Lower lobe of right lung (tissue), 2 donors: ENCODE measurements at regions not wholly inside any gene's neighbourhood (a gene's known extent, or its start where the extent isn't known, plus 50 kb on each side); places are given as distances from the start of the nearest gene placed in this dataset.

Source experiments
- ATAC-seq, 2 donors: fragments of 200-7000 bp; cut with Tn5 transposase; one replicate each; pipeline ENCODE4 v1.9.1; 2020 to 2022; ENCODE audit warnings: mild to moderate bottlenecking in 2 of 2, moderate library complexity in 2 of 2
- DNase-seq: peaks from one replicate; pipeline ENCODE4 v3.0.0-alpha.2; 2020
- H3K27ac ChIP-seq: fragments of 200-600 bp; one replicate; pipeline ENCODE4 v1.8.0; 2022
- H3K27me3 ChIP-seq: fragments of 200-600 bp; one replicate; pipeline ENCODE4 v1.8.0; 2022; ENCODE audit warnings: low read depth
- H3K36me3 ChIP-seq: fragments of 200-600 bp; one replicate; pipeline ENCODE4 v1.8.0; 2022; ENCODE audit warnings: mild to moderate bottlenecking
- H3K4me1 ChIP-seq: fragments of 200-600 bp; one replicate; pipeline ENCODE4 v1.8.0; 2022
- H3K4me3 ChIP-seq: fragments of 200-600 bp; one replicate; pipeline ENCODE4 v1.8.0; 2022; ENCODE audit warnings: mild to moderate bottlenecking
- H3K9me3 ChIP-seq: fragments of 200-600 bp; one replicate; pipeline ENCODE4 v1.8.0; 2022
- intact Hi-C: fragments of 100-400 bp; cut with DNase I; formaldehyde crosslinking; loops from one replicate; pipeline ENCODE4 v1.11.0; 2022
- TF ChIP-seq, protein P1 (sequence below): fragments of 200-600 bp; IDR thresholded peaks from one replicate; pipeline ENCODE4 v1.8.0; 2022; ENCODE audit warnings: antibody characterized with exemption, mild to moderate bottlenecking
- donor health status: DM: no; HTN: yes; CAD: no; lungs with severe emphysema.

DNA sequence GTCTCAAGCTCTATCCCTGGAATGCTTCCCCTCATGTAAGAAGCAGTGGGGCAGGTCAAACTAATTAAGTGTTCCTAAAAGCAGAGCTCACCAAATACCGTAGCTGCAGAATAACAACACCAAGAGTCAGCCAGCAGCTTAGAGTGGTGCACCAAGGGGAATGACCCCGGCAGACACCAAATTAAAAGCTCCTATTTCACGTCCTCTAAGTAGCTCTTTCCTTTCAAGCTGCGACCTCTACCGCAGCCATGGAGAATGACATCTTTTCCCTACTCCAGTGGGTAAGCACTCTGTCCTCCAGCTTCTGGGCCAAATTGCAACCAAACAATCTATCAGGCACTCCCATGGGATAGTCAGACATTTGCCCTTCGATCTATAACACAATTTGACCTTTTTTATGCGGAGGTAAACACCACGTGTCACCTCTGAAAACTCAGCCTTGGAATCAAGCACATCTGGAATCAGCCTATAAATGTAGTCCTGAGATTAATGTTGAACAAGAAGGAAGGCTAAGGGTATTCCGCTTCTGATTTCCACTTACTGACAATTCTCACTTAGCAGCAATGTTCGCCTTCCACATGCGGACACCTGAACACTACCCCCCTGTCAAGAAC is 67.6 kb upstream of the CDKN3 start:
- no peak overlapping the region for H3K4me3 ChIP-seq
- TF ChIP-seq, protein P1, sequence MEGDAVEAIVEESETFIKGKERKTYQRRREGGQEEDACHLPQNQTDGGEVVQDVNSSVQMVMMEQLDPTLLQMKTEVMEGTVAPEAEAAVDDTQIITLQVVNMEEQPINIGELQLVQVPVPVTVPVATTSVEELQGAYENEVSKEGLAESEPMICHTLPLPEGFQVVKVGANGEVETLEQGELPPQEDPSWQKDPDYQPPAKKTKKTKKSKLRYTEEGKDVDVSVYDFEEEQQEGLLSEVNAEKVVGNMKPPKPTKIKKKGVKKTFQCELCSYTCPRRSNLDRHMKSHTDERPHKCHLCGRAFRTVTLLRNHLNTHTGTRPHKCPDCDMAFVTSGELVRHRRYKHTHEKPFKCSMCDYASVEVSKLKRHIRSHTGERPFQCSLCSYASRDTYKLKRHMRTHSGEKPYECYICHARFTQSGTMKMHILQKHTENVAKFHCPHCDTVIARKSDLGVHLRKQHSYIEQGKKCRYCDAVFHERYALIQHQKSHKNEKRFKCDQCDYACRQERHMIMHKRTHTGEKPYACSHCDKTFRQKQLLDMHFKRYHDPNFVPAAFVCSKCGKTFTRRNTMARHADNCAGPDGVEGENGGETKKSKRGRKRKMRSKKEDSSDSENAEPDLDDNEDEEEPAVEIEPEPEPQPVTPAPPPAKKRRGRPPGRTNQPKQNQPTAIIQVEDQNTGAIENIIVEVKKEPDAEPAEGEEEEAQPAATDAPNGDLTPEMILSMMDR, result peak; percentile 57
- DNase-seq, result no peak
- intact Hi-C loops, result no loop called here
- peak; percentile 84 to 86 for ATAC-seq
- peaks cover 10% of the 10 kb centered on the region for H3K4me1 ChIP-seq
- no peaks in the 10 kb centered on the region for H3K27me3 ChIP-seq
- H3K36me3 ChIP-seq, result no peaks in the 10 kb centered on the region
- H3K9me3 ChIP-seq, result no peaks in the 10 kb centered on the region
- no peak overlapping the region for H3K27ac ChIP-seq

DNA sequence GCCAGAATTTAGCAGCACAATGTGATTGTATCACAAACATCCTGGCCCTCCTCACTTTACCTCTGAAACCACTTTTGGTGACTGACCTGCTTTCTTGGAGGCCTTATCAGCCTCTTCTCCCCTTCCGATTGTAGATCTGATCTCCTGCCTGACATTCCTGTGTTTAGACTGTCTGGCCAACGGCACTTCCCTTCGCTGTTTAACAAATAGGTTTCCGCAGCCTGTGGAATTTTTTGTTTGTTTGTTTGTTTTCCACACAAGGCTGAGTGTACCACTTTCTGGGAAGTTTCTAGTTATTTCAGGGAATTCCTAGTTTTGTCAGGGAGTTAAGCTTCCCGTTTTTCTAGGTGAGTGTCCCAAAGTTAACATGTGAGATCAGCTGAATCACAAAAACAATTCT is 65.9 kb upstream of the CDKN3 start:
- H3K9me3 ChIP-seq, result no peaks in the 10 kb centered on the region
- intact Hi-C loops, result no loop called here
- peaks cover 10% of the 10 kb centered on the region for H3K4me1 ChIP-seq
- no peak overlapping the region for H3K27ac ChIP-seq
- H3K27me3 ChIP-seq, result no peaks in the 10 kb centered on the region
- DNase-seq, result no peak
- TF ChIP-seq, protein P1, result no peak
- H3K4me3 ChIP-seq, result no peak overlapping the region
- H3K36me3 ChIP-seq, result no peaks in the 10 kb centered on the region
- ATAC-seq, result no peak

DNA sequence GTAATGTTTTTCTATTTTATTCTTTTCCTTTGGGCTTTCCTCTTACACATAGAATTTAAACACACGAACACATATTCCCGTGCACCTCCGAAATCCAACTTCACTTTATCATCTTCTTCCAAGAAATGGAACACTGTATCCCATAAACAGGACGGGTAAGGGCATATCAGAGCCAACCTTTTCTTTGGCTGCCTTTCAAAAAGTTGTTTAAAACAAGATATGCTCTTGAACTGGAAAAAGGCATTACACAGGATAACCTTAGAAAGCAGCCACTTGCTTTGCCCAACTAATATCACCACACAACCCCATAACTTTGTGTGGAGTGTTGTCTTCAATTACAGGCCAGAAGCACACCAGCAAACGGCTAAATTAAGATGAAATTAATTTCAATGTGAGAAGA is 65.3 kb upstream of the CDKN3 start:
- Histone ChIP-seq H3K27ac (no peak overlapping the region), H3K36me3 (no peaks in the 10 kb centered on the region), H3K4me3 (no peak overlapping the region), H3K4me1 (peaks cover 10% of the 10 kb centered on the region), H3K27me3 (no peaks in the 10 kb centered on the region), H3K9me3 (no peaks in the 10 kb centered on the region)
- TF ChIP-seq, protein P1, result no peak
- ATAC-seq (no peak), DNase-seq (no peak)
- intact Hi-C loops, result no loop called here

DNA sequence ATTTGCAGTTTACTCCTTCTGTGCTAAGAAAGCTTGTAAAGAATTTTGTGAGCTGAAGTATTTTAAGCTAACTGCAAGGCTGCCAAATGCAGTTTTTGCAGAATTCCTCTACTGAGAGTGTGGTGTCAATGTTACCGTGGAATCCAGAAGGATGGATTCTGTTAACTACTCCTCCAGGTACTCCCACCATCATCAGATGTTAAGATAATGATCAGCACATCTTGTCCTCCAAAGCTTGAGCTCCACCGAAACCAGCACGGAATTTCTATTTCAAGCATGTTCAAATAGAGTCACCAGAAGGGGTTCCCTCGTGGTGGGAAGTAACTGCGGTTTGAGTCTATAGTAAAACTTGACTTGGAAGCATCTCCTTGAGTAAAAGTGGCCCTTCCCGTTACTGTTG is 64.3 kb upstream of the CDKN3 start:
- no peak overlapping the region for H3K27ac ChIP-seq
- intact Hi-C loops, result no loop called here
- ATAC-seq (no peak), DNase-seq (no peak)
- H3K27me3 ChIP-seq, result no peaks in the 10 kb centered on the region
- H3K4me3 ChIP-seq, result no peak overlapping the region
- TF ChIP-seq, protein P1, result no peak
- H3K4me1 ChIP-seq, result peaks cover 10% of the 10 kb centered on the region
- no peaks in the 10 kb centered on the region for H3K9me3 ChIP-seq
- H3K36me3 ChIP-seq, result no peaks in the 10 kb centered on the region

DNA sequence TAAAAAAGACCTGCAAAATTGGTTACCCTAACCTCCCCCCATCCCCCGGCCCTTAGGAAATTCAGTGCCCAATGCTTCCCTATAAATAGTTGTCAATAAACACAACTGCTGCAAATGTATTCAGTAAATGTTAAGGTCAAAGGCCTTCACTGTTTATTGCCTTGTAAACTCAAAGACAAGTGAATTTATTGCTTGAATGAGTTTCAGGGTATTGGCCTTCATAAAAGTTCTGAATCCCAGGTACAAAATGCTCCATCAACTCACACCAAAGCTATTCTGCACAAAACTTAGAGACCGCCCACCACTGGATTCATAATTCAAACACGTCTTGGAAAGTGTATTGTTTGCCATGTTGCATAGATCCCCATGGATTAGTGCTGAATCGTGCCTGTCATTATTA is 63.3 kb upstream of the CDKN3 start:
- no peaks in the 10 kb centered on the region for H3K27me3 ChIP-seq
- H3K27ac ChIP-seq, result no peak overlapping the region
- intact Hi-C loops, result no loop called here
- no peak for ATAC-seq
- no peaks in the 10 kb centered on the region for H3K9me3 ChIP-seq
- DNase-seq, result no peak
- H3K4me1 ChIP-seq, result peaks cover 10% of the 10 kb centered on the region
- H3K4me3 ChIP-seq, result no peak overlapping the region
- no peaks in the 10 kb centered on the region for H3K36me3 ChIP-seq
- TF ChIP-seq, protein P1, result no peak
